Ovary (tissue), 3 donors: ENCODE measurements at regions not wholly inside any gene's neighbourhood (a gene's known extent, or its start where the extent isn't known, plus 50 kb on each side); places are given as distances from the start of the nearest gene placed in this dataset.

Experiments used
- CTCF ChIP-seq, 3 donors: fragments of 450-650 bp in 2 of 3; fragments of 200-600 bp in 1 of 3; IDR thresholded peaks; one replicate each; pipeline versions ENCODE4 v1.5.1 to v1.8.0; 2016 to 2022; ENCODE audit warnings: antibody characterized with exemption in 3 of 3, mild to moderate bottlenecking in 1 of 3
- EP300 ChIP-seq: sonication (generic); formaldehyde crosslinking; IDR thresholded peaks from one replicate; pipeline ENCODE4 v1.6.1; 2017; ENCODE audit warnings: antibody characterized with exemption
- POLR2A ChIP-seq: fragments of 450-650 bp; IDR thresholded peaks from one replicate; pipeline ENCODE4 v1.6.1; 2017; ENCODE audit warnings: antibody characterized with exemption, mild to moderate bottlenecking, moderate library complexity
- donor health status: DM: no; HTN: no; CAD: no.

DNA sequence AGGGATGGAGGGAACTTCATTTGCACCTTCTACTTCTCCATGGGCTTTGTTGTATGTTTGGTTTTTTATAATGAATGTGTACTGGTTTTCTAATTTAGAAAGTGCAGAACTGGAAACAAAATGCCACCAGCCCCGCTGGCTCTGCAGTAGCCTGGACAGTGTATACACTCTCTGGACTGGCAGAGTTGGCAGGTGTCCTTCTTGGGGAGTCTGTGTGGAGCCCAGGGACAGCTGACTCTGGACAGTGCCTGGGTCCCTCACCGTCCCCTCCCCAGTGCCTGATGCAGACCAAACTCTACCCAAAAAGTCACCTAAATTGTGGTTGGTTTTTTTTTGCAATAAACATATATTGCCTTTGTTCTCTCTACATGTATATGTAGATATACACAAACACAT lies 91.0 kb downstream of the SLC2A10 start:
- TF ChIP-seq CTCF (IDR thresholded peaks at IDR 0.05) (no peak), EP300 (no peak), POLR2A (no peak)
